Breast epithelium (tissue), 3 donors: ENCODE measurements at regions not wholly inside any gene's neighbourhood (a gene's known extent, or its start where the extent isn't known, plus 50 kb on each side); places are given as distances from the start of the nearest gene placed in this dataset.

Experiments used
- CTCF ChIP-seq, 3 donors: fragments of 450-650 bp; IDR thresholded peaks; one replicate each; pipeline ENCODE4 v1.5.1; 2016 to 2017; ENCODE audit warnings: antibody characterized with exemption in 3 of 3, mild to moderate bottlenecking in 3 of 3, moderate library complexity in 3 of 3
- POLR2A ChIP-seq: fragments of 450-650 bp; IDR thresholded peaks from one replicate; pipeline ENCODE4 v1.6.1; 2016; ENCODE audit warnings: antibody characterized with exemption, mild to moderate bottlenecking, moderate library complexity
- POLR2AphosphoS5 ChIP-seq, 3 donors: sonication (generic); formaldehyde crosslinking; IDR thresholded peaks; one replicate each; pipeline ENCODE4 v1.6.1; 2017; ENCODE audit warnings: antibody characterized with exemption in 3 of 3

DNA sequence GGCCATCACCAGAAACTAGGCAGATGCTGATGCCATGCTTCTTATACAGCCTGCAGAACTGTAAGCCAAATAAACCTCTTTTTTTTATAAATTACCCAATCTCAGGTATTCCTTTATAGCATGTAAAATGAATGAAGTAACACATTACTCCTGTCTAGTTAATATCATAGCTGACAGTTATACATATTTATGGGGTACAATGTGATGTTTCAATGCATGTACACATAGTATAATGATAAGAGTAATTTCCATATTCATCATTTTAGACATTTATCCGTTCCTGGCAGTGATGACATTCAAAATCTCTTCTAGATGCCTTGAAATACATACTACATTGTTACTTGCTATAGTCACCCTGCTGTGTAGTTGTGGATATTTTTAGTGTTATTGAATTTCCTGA, 85.4 kb upstream of the SLC35F3 start:
- TF ChIP-seq CTCF (IDR thresholded peaks at IDR 0.05): no peak
- no peak for TF ChIP-seq POLR2A
- no peak for TF ChIP-seq POLR2AphosphoS5 (IDR thresholded peaks at IDR 0.05)
